ELR (cell line): ENCODE measurements at regions not wholly inside any gene's neighbourhood (a gene's known extent, or its start where the extent isn't known, plus 50 kb on each side); places are given as distances from the start of the nearest gene placed in this dataset.
"Not testable (repeated sequence)": the region's sequence is repeated elsewhere in the genome, so short reads cannot be mapped to it uniquely, and the experiment has no call there.

Experiments used
- DNase-seq: peaks from one replicate; pipeline ENCODE4 v3.0.0-alpha.2; 2015; ENCODE audit warnings: low read depth

DNA sequence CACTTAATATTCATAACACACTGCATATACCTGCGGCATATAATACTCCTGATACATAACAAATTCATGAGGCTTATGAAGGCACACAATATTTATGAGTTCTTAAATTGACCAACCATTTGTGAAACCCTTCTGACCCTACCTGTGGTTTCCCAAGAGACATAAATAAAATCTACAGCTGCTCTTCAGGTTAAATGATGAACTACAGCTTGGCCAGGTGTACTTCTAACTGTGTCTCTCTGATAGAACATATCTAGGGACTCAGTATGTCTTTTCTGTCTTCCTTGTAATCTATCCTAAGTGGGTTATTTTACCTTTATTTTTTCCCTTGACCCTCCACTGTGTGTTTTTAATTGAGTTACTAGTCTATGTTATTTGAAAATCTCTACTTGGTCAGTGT lies 189.9 kb upstream of the UFM1 start:
- DNase-seq: no peak

GRCh38 chr13:38147050-38147449 lies 202.6 kb upstream of the UFM1 start:
- DNase-seq: no peak

DNA sequence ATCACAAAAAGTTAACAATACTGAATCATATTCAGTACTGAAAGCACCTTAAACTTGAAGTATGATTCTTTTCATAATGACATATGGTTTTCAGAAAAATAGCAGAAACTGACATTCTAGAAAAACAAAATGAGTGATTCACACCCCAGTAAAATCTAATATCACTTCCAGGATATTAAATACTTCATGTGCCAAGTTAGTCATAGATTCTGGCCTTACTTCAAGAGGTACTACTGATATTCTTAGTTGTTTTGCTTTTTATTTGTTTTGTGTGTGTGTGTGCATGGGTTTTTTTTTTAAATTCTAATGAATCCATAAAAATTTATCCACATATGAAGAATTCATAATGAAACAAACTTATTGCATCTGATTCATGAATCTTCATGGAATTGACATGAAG lies 207.9 kb upstream of the UFM1 start:
- DNase-seq: no peak

DNA sequence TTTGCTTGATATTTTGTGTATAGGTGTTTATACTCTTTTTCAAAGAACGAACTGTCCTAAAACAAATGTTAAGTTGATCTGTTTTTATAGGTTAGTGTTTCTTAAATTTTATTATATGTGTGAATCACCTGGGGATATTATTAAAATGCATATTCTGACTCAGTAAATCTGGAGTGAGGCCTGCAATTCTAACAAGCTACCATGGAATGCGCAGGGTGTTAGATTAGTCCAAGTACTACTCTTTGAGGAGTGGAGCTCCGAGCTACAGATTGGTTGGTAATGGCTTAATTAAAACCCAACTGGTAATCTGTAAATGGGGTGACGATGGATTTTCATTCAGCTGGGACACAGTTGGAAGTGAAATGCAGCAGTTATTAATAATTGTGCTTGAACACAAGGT lies 214.1 kb upstream of the UFM1 start:
- DNase-seq: no peak

DNA sequence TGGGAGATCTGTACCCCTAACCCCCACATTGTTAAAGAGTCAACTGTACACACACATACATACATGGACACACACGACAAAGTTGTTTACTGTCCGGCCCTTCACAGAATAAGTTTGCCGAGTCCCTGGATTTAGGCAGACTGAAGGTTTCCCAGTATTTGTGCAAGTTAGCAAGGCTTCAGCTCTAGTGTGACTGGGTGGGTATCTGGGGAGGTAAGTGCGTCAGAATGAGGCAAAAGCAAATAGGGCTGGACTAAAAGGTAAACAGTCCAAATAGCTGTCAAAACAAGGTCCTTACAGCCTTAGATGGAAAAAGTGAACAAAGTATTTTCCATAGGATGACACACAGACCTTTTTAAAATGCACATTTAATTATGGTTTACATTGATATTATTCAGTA lies 228.4 kb upstream of the UFM1 start:
- DNase-seq: no peak

- no peak for DNase-seq
Measured at GRCh38 chr13:38103851-38104250, 234.3 kb upstream of the TRPC4 start.

DNA sequence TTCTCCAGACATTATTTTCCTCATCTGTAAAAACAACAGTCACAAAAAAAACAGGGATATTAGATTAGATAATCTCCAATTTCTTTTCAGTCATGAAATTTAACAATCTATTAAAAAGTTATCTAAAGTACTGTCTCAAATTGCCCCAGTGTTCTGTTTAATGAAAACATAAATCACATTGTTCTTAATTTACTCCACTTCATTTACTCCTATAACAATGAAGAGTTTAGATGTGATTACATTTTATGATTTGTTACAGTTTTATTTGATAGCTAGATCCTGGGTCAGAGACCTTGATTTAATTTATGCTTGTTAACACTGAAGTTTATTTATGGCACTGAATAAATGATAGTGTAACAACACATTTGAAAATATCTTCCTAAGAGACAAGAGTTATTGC lies 230.2 kb upstream of the TRPC4 start:
- no peak for DNase-seq

GRCh38 chr13:38093425-38093824 lies 223.9 kb upstream of the TRPC4 start:
- no peak for DNase-seq

GRCh38 chr13:38090913-38091312 lies 221.3 kb upstream of the TRPC4 start:
- no peak for DNase-seq

GRCh38 chr13:38086721-38087120 lies 217.1 kb upstream of the TRPC4 start:
- no peak for DNase-seq

- no peak for DNase-seq
Measured at GRCh38 chr13:38086013-38086412, 216.4 kb upstream of the TRPC4 start.

GRCh38 chr13:38073931-38074330 lies 204.4 kb upstream of the TRPC4 start:
- DNase-seq: no peak

DNA sequence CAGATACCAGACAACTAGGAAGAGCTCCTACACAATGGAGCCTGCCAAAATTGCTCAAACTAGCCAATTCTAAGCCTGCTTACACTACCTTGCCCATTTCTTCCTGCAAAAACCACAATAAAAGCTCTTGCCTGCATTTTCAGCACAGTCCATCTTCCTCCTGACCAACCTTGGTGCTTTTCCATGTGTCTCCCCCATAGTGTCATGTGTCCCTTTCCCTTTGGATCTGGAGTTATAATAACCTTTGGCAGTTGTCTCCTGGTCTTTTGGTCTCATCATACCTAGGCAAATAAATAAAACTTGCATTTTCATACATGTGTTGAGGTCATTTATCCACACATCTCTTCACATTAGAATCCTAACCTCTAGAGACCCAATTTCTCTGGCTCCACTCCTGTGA lies 203.1 kb upstream of the TRPC4 start:
- DNase-seq: no peak

DNA sequence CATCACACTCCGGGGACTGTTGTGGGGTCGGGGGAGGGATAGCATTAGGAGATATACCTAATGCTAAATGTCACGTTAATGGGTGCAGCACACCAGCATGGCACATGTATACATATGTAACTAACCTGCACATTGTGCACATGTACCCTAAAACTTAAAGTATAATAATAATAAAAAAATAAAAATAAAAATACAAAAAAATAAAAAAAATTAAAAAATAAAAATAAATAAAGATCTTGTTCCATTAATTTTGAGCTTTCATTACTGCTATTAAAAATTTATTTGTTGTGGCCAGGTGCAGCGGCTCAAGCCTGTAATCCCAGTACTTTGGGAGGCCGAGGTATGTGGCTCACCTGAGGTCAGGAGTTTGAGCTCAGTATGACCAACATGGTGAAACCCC lies 201.8 kb upstream of the TRPC4 start:
- not testable (repeated sequence) for DNase-seq

DNA sequence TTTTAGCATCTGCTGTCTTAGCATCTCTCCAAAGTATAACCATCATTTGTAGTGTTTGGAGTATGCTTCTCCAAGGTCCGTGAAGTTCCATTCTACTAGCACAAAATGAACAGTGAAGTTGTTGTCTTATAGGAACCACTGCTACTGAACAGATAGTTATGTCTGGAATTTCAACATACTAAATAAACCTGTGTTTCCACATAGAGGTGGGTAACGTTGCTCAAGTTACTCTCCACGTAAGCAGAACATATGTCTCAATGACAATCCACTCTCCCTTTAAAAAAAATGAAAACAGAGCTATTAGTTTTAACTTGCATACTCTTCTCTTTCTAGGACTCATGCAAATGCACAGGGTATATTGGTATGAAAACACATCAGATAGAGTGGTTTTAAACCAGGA lies 184.3 kb upstream of the TRPC4 start:
- no peak for DNase-seq

DNA sequence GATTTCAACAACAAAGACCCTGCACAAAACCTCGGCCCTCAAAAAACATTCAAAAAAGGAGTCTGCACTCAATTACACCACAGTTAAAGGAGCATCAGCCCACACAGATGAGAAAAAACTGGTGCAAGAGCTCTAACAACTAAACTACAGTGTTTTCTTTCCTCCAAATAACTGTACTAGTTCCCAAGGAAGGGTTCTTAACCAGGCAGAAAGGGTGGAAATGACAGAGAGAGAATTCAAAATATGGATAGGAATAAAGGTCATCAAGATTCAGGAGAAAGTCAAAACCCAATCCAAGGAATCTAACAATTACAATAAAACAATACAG lies 176.4 kb upstream of the TRPC4 start:
- no peak for DNase-seq

DNA sequence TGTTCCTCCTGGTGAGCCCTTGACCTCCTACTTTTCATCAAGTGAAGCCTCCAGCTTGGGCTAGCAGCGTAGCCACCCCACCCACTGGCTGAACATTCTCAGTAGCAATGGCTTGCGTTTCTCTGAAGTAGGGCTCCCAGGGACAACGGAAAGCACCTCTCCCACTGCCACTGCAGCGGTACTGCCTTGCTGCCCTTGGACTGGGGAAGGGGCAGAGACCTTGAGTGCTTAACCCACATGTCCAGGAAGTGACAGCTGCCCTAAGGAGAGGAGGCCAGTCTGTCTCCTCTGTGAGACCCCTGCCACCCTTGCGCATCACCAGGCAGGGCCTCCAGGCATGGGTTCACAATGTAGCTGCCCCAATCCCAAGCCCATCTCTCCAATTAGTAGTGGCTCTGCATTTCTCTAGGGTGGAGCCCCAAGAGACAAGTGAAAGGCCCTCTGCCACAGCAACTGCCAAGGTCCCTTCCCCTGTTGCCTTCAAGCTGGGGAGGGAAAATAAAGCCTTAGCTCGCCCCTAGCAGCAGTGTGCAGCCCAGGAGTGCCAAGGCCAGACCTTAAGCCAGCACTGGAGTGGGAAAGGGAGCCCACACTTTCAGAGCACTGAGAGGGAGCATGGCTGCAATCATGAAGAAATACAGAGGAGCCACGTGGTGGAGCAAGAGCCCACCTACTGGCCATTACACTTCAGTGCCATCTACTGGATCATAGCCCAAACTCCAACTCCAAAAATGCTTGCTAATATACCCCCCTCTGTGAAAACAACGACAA lies 175.9 kb upstream of the TRPC4 start:
- peak; percentile 58 for DNase-seq

GRCh38 chr13:38044067-38044466 lies 174.5 kb upstream of the TRPC4 start:
- DNase-seq: no peak

DNA sequence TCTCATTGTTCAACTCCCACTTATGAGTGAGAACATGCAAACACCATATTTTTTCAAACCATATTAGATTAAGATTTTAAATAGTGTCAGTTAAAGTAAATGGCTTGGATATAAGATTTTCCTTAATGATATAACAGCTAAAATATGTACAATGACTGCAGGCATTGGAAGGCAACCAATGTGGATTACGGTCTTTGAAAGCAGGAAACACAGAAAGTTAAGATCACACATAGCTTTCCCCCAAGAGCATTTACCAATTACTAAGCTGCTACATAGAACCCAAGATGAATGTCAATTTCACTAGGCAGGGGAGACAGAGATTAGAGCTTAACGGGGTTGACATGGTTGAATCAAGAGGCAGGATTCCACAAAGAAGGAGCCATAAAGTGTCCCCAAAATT lies 173.2 kb upstream of the TRPC4 start:
- no peak for DNase-seq

- DNase-seq: peak; percentile 30
Measured at GRCh38 chr13:38024431-38024830, 154.9 kb upstream of the TRPC4 start.

- no peak for DNase-seq
Measured at GRCh38 chr13:38017320-38017719, 147.7 kb upstream of the TRPC4 start.

GRCh38 chr13:38013676-38014075 lies 144.1 kb upstream of the TRPC4 start:
- DNase-seq: no peak

GRCh38 chr13:38012096-38012495 lies 142.5 kb upstream of the TRPC4 start:
- no peak for DNase-seq

DNA sequence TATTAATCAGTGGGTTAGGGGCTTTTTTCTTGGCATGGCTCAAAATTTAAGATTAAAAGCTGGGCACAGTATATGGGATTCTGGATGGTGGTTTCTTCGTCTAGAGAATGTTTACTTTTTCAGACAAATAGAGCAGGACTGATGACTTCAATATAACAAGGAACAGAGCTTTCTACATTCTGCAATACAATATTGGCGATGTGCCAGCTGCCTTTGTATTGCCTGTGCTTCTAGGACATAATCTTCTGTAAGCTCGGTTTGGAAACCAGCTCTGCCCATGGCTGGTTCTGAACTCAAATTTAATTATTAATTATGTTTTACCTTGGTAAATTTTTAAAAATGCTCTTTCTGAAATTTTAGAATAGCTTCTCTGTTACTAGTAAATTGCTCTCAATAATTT lies 139.1 kb upstream of the TRPC4 start:
- peak; percentile 2 for DNase-seq

- no peak for DNase-seq
Measured at GRCh38 chr13:38002606-38003005, 133.0 kb upstream of the TRPC4 start.
